ENCODE measurements at regions not wholly inside any gene's neighbourhood (a gene's known extent, or its start where the extent isn't known, plus 50 kb on each side); places are given as distances from the start of the nearest gene placed in this dataset.

DNA sequence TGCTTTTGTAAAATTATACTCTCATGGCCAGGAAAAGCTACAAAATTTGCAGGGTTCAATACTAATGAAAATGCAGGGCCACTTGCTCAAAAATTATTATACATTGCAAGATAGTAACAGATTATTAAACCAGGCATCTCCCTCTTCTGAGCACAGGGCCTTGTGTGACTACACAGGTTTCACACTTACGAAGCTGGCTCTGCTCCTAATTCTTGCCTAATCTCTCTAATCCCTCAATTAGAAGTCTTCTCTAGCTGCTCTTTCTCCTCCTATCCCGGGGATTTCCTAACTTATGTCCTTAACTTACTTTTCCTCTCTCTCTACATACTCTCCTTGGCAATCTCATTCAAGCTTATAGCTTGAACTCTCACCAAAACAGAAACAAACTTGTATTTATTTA is 168.3 kb downstream of the AREG start:
- TF ChIP-seq, protein P1, sequence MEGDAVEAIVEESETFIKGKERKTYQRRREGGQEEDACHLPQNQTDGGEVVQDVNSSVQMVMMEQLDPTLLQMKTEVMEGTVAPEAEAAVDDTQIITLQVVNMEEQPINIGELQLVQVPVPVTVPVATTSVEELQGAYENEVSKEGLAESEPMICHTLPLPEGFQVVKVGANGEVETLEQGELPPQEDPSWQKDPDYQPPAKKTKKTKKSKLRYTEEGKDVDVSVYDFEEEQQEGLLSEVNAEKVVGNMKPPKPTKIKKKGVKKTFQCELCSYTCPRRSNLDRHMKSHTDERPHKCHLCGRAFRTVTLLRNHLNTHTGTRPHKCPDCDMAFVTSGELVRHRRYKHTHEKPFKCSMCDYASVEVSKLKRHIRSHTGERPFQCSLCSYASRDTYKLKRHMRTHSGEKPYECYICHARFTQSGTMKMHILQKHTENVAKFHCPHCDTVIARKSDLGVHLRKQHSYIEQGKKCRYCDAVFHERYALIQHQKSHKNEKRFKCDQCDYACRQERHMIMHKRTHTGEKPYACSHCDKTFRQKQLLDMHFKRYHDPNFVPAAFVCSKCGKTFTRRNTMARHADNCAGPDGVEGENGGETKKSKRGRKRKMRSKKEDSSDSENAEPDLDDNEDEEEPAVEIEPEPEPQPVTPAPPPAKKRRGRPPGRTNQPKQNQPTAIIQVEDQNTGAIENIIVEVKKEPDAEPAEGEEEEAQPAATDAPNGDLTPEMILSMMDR (IDR thresholded peaks at IDR 0.05), result no peak
- no peak for TF ChIP-seq POLR2A (IDR thresholded peaks at IDR 0.05)
